Uterus (tissue), 3 donors: ENCODE measurements at regions not wholly inside any gene's neighbourhood (a gene's known extent, or its start where the extent isn't known, plus 50 kb on each side); places are given as distances from the start of the nearest gene placed in this dataset.
"Not testable (repeated sequence)": the region's sequence is repeated elsewhere in the genome, so short reads cannot be mapped to it uniquely, and the experiment has no call there.

Experiments
- DNase-seq, 2 donors: peaks; one replicate each; pipeline ENCODE4 v3.0.0-alpha.2; 2019 to 2020
- H3K27ac ChIP-seq, 2 donors: fragments of 200-600 bp; sonication (generic); 1 replicate in 1 of 2; 2 replicates in 1 of 2; pipeline ENCODE4 v1.5.1; 2016 to 2018
- H3K27me3 ChIP-seq, 2 donors: fragments of 200-600 bp; sonication (generic); one replicate each; pipeline ENCODE4 v1.5.1; 2018 to 2019; ENCODE audit warnings: control low read depth in 1 of 2
- H3K36me3 ChIP-seq, 2 donors: fragments of 200-600 bp; sonication (generic); one replicate each; pipeline ENCODE4 v1.5.1; 2019; ENCODE audit warnings: control low read depth in 1 of 2
- H3K4me1 ChIP-seq, 2 donors: fragments of 200-600 bp; sonication (generic); one replicate each; pipeline ENCODE4 v1.5.1; 2018 to 2019; ENCODE audit warnings: control low read depth in 1 of 2
- H3K4me3 ChIP-seq, 2 donors: fragments of 200-600 bp; sonication (generic); 1 replicate in 1 of 2; 2 replicates in 1 of 2; pipeline ENCODE4 v1.5.1; 2018 to 2019; ENCODE audit warnings: mild to moderate bottlenecking in 1 of 2
- H3K9me3 ChIP-seq, 2 donors: fragments of 200-600 bp; sonication (generic); one replicate each; pipeline ENCODE4 v1.5.1; 2019; ENCODE audit warnings: control low read depth in 1 of 2
- CTCF ChIP-seq, 4 experiments: fragments of 200-600 bp in 2 of 4; fragments of 450-650 bp in 2 of 4; sonication (generic) in 2 of 4; IDR thresholded peaks; one replicate each; pipeline ENCODE4 v1.5.1; 2016 to 2019; ENCODE audit warnings: antibody characterized with exemption in 4 of 4, mild to moderate bottlenecking in 2 of 4, moderate library complexity in 1 of 4
- POLR2A ChIP-seq, 2 donors: fragments of 450-650 bp; IDR thresholded peaks; one replicate each; pipeline ENCODE4 v1.6.1; 2016; ENCODE audit warnings: antibody characterized with exemption in 2 of 2, mild to moderate bottlenecking in 1 of 2, moderate library complexity in 1 of 2
- intact Hi-C: fragments of 100-400 bp; cut with DNase I; formaldehyde crosslinking; loops from one replicate; pipeline ENCODE4 v1.15.1; 2023; ENCODE audit warnings: low total_unique reads
- donor health status: DM: yes; HTN: yes; CAD: no.

DNA sequence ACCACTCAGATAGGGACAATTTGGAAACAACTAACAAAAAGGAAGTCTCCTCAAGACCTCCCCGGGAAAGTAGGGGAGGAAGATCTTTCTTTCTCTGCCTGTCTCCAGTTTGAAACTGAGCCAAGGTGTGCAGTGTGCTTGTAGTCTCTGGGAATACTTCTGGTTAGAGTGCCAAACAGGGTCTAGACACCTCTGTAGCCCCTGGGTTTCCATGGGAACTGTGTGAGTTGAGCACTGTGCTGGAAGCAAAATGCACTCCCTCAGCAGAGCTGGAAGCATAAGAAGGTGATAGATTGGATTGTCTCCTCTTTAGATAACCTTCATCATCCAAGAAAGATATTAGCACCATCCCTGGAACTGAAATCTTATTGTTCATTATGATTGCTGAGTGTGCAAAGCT lies 129.2 kb upstream of the TNPO1 start:
- no peak for DNase-seq
- no peaks in the 10 kb centered on the region for H3K36me3 ChIP-seq
- no peaks in the 10 kb centered on the region for H3K27me3 ChIP-seq
- H3K4me3 ChIP-seq: no peak overlapping the region
- TF ChIP-seq CTCF (IDR thresholded peaks at IDR 0.05) (no peak), POLR2A (IDR thresholded peaks at IDR 0.05) (no peak)
- intact Hi-C loops: no loop called here
- H3K4me1 ChIP-seq: no peaks in the 10 kb centered on the region
- no peak overlapping the region for H3K27ac ChIP-seq
- no peaks in the 10 kb centered on the region for H3K9me3 ChIP-seq

DNA sequence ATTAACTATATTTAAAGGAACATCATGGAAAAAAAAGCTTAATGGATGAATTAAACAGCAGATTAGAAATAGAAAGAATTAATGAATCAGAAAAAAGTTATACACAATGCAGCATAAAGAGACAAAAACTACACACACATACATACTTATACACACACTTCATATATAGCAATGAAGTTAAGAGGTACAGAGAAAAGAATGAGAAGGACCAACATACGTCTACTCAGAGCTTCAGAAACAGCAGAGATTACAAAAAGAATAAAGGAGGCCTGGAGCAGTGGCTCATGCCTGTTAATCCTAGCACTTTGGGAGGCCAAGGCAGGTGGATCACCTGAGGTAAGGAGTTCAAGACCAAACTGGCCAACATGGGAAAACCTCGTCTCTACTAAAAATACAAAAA lies 133.9 kb upstream of the TNPO1 start:
- Histone ChIP-seq H3K4me1 (no peaks in the 10 kb centered on the region), H3K27ac (no peak overlapping the region), H3K4me3 (no peak overlapping the region), H3K9me3 (no peaks in the 10 kb centered on the region), H3K27me3 (no peaks in the 10 kb centered on the region), H3K36me3 (no peaks in the 10 kb centered on the region)
- intact Hi-C loops: no loop called here
- TF ChIP-seq CTCF (IDR thresholded peaks at IDR 0.05): no peak
- no peak for DNase-seq

DNA sequence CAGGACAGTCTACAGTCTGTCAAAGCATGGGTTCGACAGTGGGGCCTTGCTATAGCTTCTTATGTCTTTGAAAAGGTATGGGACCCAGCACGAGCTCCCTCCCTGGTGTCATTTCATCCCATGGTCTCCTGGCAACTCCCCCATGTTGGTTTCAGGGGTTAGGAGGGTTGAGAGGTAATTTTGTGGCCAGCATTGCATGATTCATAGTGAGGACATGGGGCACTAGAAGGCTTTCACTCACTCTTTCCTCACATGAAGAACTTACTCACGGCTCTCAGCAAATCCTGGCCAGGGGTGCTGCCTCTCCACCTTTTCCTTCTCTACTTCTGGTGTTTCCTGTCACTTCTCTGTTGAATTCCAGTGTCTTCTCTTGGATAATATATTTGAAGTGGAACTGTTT lies 134.7 kb upstream of the TNPO1 start:
- Histone ChIP-seq H3K9me3 (no peaks in the 10 kb centered on the region), H3K36me3 (no peaks in the 10 kb centered on the region), H3K27me3 (no peaks in the 10 kb centered on the region), H3K27ac (no peak overlapping the region), H3K4me3 (no peak overlapping the region), H3K4me1 (no peaks in the 10 kb centered on the region)
- intact Hi-C loops: no loop called here
- no peak for TF ChIP-seq POLR2A (IDR thresholded peaks at IDR 0.05)
- DNase-seq: no peak

GRCh38 chr5:72677447-72677846 lies 139.0 kb upstream of the TNPO1 start:
- no peak for TF ChIP-seq POLR2A (IDR thresholded peaks at IDR 0.05)
- TF ChIP-seq CTCF (IDR thresholded peaks at IDR 0.05): no peak
- Histone ChIP-seq H3K27ac (no peak overlapping the region), H3K4me1 (no peaks in the 10 kb centered on the region), H3K27me3 (no peaks in the 10 kb centered on the region), H3K36me3 (no peaks in the 10 kb centered on the region), H3K4me3 (no peak overlapping the region), H3K9me3 (no peaks in the 10 kb centered on the region)
- no peak for DNase-seq
- intact Hi-C loops: no loop called here

GRCh38 chr5:72676831-72677230 lies 139.6 kb upstream of the TNPO1 start:
- H3K27ac ChIP-seq, H3K27me3 ChIP-seq, H3K4me3 ChIP-seq, H3K36me3 ChIP-seq, DNase-seq, H3K9me3 ChIP-seq, intact Hi-C loops, H3K4me1 ChIP-seq: not testable (repeated sequence)

- DNase-seq: no peak
- Histone ChIP-seq H3K27me3 (no peaks in the 10 kb centered on the region), H3K4me1 (no peaks in the 10 kb centered on the region), H3K9me3 (no peaks in the 10 kb centered on the region), H3K27ac (no peak overlapping the region), H3K36me3 (no peaks in the 10 kb centered on the region), H3K4me3 (no peak overlapping the region)
- TF ChIP-seq CTCF (IDR thresholded peaks at IDR 0.05) (no peak), POLR2A (IDR thresholded peaks at IDR 0.05) (no peak)
- intact Hi-C loops: no loop called here
Measured at GRCh38 chr5:72673623-72674022, 142.8 kb upstream of the TNPO1 start.
